ENCODE measurements at regions not wholly inside any gene's neighbourhood (a gene's known extent, or its start where the extent isn't known, plus 50 kb on each side); places are given as distances from the start of the nearest gene placed in this dataset.

GRCh38 chr13:84972907-84973306, 826.3 kb downstream of the SLITRK6 start:
- TF ChIP-seq TAF1 (IDR thresholded peaks at IDR 0.05; ENCODE audit: borderline replicate concordance, insufficient read depth, low read length) = no peak
- TF ChIP-seq SIN3A (IDR thresholded peaks at IDR 0.05; ENCODE audit: borderline replicate concordance, insufficient read depth, low read length) = no peak
- no peak for TF ChIP-seq REST (IDR thresholded peaks at IDR 0.05; ENCODE audit: insufficient read depth in 1 of 2, low read depth in 2 of 2, low read length in 2 of 2)
- TF ChIP-seq POLR2AphosphoS5 (IDR thresholded peaks at IDR 0.05; ENCODE audit: low read depth, low read length) = no peak

- TF ChIP-seq FOXP2 (optimal IDR thresholded peaks at IDR 0.05; ENCODE audit: borderline replicate concordance, extremely low read depth, extremely low read length, insufficient read depth) = no peak
- TF ChIP-seq SIN3A (IDR thresholded peaks at IDR 0.05; ENCODE audit: borderline replicate concordance, insufficient read depth, low read length) = no peak
- no peak for TF ChIP-seq REST (IDR thresholded peaks at IDR 0.05; ENCODE audit: insufficient read depth in 1 of 2, low read depth in 2 of 2, low read length in 2 of 2)
- TF ChIP-seq TAF1 (IDR thresholded peaks at IDR 0.05; ENCODE audit: borderline replicate concordance, insufficient read depth, low read length) = no peak
- TF ChIP-seq POLR2AphosphoS5 (IDR thresholded peaks at IDR 0.05; ENCODE audit: low read depth, low read length) = no peak
Observed at GRCh38 chr13:84962849-84963248, 836.4 kb downstream of the SLITRK6 start.

DNA sequence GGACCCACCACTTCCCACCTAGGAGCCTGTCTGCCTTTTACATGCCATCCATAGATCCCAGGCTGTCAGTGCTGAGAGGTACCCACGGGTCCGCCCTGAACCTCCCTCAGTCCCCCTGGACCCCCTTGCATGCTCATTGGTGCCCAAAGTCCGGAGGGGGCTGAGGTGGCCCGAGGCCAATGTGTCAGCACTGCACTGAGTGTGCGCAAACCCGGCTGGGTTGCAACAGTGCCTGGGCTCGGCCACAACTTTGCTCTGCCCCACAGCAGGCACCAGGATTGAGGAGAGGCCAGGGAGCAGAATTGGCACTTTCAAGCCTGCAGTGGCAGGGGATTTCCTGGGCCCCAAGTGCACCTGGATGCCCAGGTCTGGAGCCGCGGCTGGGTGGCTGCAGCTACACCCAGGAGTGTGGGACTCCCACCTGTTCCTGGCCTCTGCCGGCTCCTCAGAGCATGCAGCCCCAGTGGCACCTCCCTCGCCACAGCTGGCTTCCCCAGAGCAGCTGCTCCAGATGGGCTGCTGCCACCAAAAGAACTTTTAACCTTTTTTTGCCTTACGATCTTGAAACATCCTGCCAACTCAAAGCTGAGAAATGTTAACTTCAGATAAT, 837.0 kb downstream of the SLITRK6 start:
- TF ChIP-seq REST (IDR thresholded peaks at IDR 0.05; ENCODE audit: insufficient read depth in 1 of 2, low read depth in 2 of 2, low read length in 2 of 2) (no peak), TAF1 (IDR thresholded peaks at IDR 0.05; ENCODE audit: borderline replicate concordance, insufficient read depth, low read length) (no peak)

- TF ChIP-seq POLR2AphosphoS5 (IDR thresholded peaks at IDR 0.05; ENCODE audit: low read depth, low read length) (no peak), FOXP2 (optimal IDR thresholded peaks at IDR 0.05; ENCODE audit: borderline replicate concordance, extremely low read depth, extremely low read length, insufficient read depth) (no peak), TAF1 (IDR thresholded peaks at IDR 0.05; ENCODE audit: borderline replicate concordance, insufficient read depth, low read length) (no peak), REST (IDR thresholded peaks at IDR 0.05; ENCODE audit: insufficient read depth in 1 of 2, low read depth in 2 of 2, low read length in 2 of 2) (no peak), SIN3A (IDR thresholded peaks at IDR 0.05; ENCODE audit: borderline replicate concordance, insufficient read depth, low read length) (no peak)
Observed at GRCh38 chr13:84961023-84961422, 838.2 kb downstream of the SLITRK6 start.

DNA sequence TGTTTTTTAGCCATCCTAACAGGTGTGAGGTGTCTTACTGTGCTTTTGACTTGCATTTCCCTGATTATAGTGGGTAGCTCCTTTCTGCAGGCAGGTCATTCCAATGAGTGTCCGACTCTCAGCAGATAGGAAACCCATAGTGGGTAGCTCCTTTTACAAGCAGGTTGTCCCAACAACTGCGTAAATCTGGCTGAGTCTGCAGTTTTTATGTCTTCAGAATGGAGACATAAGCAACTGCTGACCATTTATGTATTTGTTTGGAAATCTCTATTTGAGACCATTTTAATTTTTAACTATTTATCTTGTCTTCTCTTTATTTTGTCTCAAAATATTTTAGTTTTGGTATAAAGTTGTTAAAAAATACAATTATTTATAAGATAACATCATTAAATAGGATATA, 839.4 kb downstream of the SLITRK6 start:
- no peak for TF ChIP-seq TAF1 (IDR thresholded peaks at IDR 0.05; ENCODE audit: borderline replicate concordance, insufficient read depth, low read length)
- no peak for TF ChIP-seq REST (IDR thresholded peaks at IDR 0.05; ENCODE audit: insufficient read depth in 1 of 2, low read depth in 2 of 2, low read length in 2 of 2)
- no peak for TF ChIP-seq FOXP2 (optimal IDR thresholded peaks at IDR 0.05; ENCODE audit: borderline replicate concordance, extremely low read depth, extremely low read length, insufficient read depth)
- no peak for TF ChIP-seq SIN3A (IDR thresholded peaks at IDR 0.05; ENCODE audit: borderline replicate concordance, insufficient read depth, low read length)
- TF ChIP-seq POLR2AphosphoS5 (IDR thresholded peaks at IDR 0.05; ENCODE audit: low read depth, low read length) = no peak
